NCI-H2227 (cell line): ENCODE measurements at regions not wholly inside any gene's neighbourhood (a gene's known extent, or its start where the extent isn't known, plus 50 kb on each side); places are given as distances from the start of the nearest gene placed in this dataset.
A peak's percentile ranks its signal among the peaks of the same experiment; 100 is the strongest.
"Not testable (repeated sequence)": the region's sequence is repeated elsewhere in the genome, so short reads cannot be mapped to it uniquely, and the experiment has no call there.

Experiments
- DNase-seq: peaks from one replicate; lab custom pipeline; 2025; ENCODE audit not compliant: unreplicated experiment; lab: John Stamatoyannopoulos, UW

- DNase-seq, result no peak
Measured at GRCh38 chr17:79560527-79560926, 50.3 kb downstream of the RBFOX3 start.

GRCh38 chr17:79559111-79559887 lies 51.6 kb downstream of the RBFOX3 start:
- no peak for DNase-seq

- no peak for DNase-seq
Measured at GRCh38 chr17:79558091-79558900, 52.6 kb downstream of the RBFOX3 start.

GRCh38 chr17:79557276-79558090 lies 53.4 kb downstream of the RBFOX3 start:
- peak; percentile 44 for DNase-seq

GRCh38 chr17:79556271-79556670 lies 54.6 kb downstream of the RBFOX3 start:
- no peak for DNase-seq

GRCh38 chr17:79555543-79555942 lies 55.3 kb downstream of the RBFOX3 start:
- no peak for DNase-seq

- not testable (repeated sequence) for DNase-seq
Measured at GRCh38 chr17:79554346-79554745, 56.5 kb downstream of the RBFOX3 start.

GRCh38 chr17:79552824-79553223 lies 58.0 kb downstream of the RBFOX3 start:
- DNase-seq, result no peak

GRCh38 chr17:79552405-79552804 lies 58.4 kb downstream of the RBFOX3 start:
- DNase-seq, result no peak

- DNase-seq, result peak; percentile 61
Measured at GRCh38 chr17:79549141-79549915, 61.5 kb downstream of the RBFOX3 start.

GRCh38 chr17:79548116-79548515 lies 62.7 kb downstream of the RBFOX3 start:
- no peak for DNase-seq

- no peak for DNase-seq
Measured at GRCh38 chr17:79547586-79547985, 63.3 kb downstream of the RBFOX3 start.

GRCh38 chr17:79547171-79547570 lies 63.7 kb downstream of the RBFOX3 start:
- not testable (repeated sequence) for DNase-seq

GRCh38 chr17:79546386-79546785 lies 64.5 kb downstream of the RBFOX3 start:
- DNase-seq, result no peak

GRCh38 chr17:79545251-79546005 lies 65.4 kb downstream of the RBFOX3 start:
- DNase-seq, result no peak

- DNase-seq, result no peak
Measured at GRCh38 chr17:79544142-79544914, 66.5 kb downstream of the RBFOX3 start.

- DNase-seq, result no peak
Measured at GRCh38 chr17:79543531-79543930, 67.3 kb downstream of the RBFOX3 start.

GRCh38 chr17:79542718-79543117 lies 68.1 kb downstream of the RBFOX3 start:
- no peak for DNase-seq
